ENCODE measurements at regions not wholly inside any gene's neighbourhood (a gene's known extent, or its start where the extent isn't known, plus 50 kb on each side); places are given as distances from the start of the nearest gene placed in this dataset.

DNA sequence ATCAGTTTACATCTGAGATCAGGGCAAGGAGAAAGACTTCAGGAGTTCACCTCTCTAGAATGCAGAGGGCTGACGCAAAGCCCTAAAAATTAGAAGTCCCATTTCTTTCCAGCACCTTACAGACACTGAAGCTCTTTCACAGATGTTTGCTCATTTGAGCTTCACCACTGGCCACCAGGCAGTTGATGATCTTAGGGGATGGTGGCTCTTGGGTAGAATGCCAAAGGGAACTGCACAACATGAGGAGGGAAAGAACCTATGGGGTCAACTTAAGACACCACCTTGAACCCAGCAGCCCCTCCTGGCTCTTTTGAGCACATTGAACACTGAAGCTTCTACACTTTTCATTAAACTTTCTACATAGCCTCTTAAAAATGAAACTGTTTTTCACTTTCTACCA is 390.3 kb upstream of the CELF2 start:
- no peak overlapping the region for H3K27ac ChIP-seq
- H3K9me3 ChIP-seq (replicated peaks) = no peaks in the 10 kb centered on the region
- H3K4me1 ChIP-seq = 0 out of 2 replicates have a peak, but pooled peaks cover 3% of the 10 kb centered on the region
- DNase-seq = no peak
- H3K27me3 ChIP-seq = no peaks in the 10 kb centered on the region
- no peaks in the 10 kb centered on the region for H3K36me3 ChIP-seq
- no peak overlapping the region for H3K4me3 ChIP-seq

- H3K9me3 ChIP-seq (replicated peaks) = no peaks in the 10 kb centered on the region
- no peaks in the 10 kb centered on the region for H3K27me3 ChIP-seq
- H3K4me3 ChIP-seq = no peak overlapping the region
- no peak for DNase-seq
- H3K4me1 ChIP-seq = 0 out of 2 replicates have a peak, but pooled peaks cover 3% of the 10 kb centered on the region
- H3K36me3 ChIP-seq = no peaks in the 10 kb centered on the region
- no peak overlapping the region for H3K27ac ChIP-seq
These were observed 388.2 kb upstream of the CELF2 start for GRCh38 chr10:10629512-10629911.

DNA sequence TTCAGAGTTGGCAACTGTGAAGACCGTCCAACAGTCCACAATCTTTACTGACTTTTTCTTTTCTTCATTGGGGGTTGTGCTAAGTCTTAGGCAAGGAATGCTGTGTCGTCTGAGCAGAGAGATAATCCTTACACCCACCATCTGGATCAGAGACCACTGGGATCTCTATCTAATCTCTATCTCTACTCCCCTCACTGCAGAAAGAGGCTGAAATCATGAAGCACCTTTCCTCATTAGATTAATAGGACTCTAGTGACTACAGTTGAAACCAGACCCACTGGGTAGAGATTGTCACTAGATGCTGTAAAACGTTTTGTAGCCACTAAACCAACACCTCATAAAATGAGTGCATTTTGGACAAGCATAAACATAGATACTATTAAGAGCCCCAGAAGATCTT is 387.4 kb upstream of the CELF2 start:
- Histone ChIP-seq H3K27me3 (no peaks in the 10 kb centered on the region), H3K9me3 (replicated peaks) (no peaks in the 10 kb centered on the region), H3K4me3 (no peak overlapping the region)

GRCh38 chr10:10630782-10631181 is 386.9 kb upstream of the CELF2 start:
- Histone ChIP-seq H3K36me3 (no peaks in the 10 kb centered on the region), H3K27ac (no peak overlapping the region), H3K9me3 (replicated peaks) (no peaks in the 10 kb centered on the region), H3K4me3 (no peak overlapping the region), H3K4me1 (0 out of 2 replicates have a peak, but pooled peaks cover 3% of the 10 kb centered on the region), H3K27me3 (no peaks in the 10 kb centered on the region)
- DNase-seq = no peak

More for the DNA sequence above, 387.4 kb upstream of the CELF2 start:
- H3K27ac ChIP-seq = no peak overlapping the region
- DNase-seq = no peak
- H3K4me1 ChIP-seq = 0 out of 2 replicates have a peak, but pooled peaks cover 3% of the 10 kb centered on the region
- H3K36me3 ChIP-seq = no peaks in the 10 kb centered on the region

DNA sequence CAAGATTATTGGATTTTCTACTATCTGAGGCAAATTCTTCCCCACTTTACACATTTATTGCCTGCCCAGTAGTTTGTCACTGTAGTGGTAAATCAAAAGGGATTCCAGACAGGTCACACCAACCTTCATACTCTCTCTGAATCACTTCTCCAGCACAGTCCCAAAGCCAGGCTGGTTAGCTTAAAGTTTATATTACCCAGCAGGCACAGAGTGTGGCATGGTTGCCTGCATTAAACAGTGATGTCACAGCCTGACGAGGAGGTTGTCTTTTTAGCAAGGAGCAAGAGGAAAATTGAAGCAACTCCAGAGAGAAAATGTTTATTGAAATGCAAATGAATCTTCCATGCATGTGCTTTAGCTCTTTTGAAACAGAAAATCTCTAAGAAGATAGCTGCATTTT is 375.5 kb upstream of the CELF2 start:
- no peak for DNase-seq
- Histone ChIP-seq H3K27me3 (no peaks in the 10 kb centered on the region), H3K27ac (no peak overlapping the region), H3K9me3 (replicated peaks) (no peaks in the 10 kb centered on the region), H3K4me1 (peaks cover 39% of the 10 kb centered on the region), H3K36me3 (no peaks in the 10 kb centered on the region), H3K4me3 (no peak overlapping the region)

GRCh38 chr10:10642751-10643150 is 374.9 kb upstream of the CELF2 start:
- Histone ChIP-seq H3K27ac (no peak overlapping the region), H3K27me3 (no peaks in the 10 kb centered on the region), H3K9me3 (replicated peaks) (no peaks in the 10 kb centered on the region), H3K4me3 (no peak overlapping the region), H3K4me1 (peaks cover 39% of the 10 kb centered on the region), H3K36me3 (no peaks in the 10 kb centered on the region)
- DNase-seq = peak; percentile 24 to 39

- H3K4me3 ChIP-seq = peak overlapping the region; percentile 20
- H3K9me3 ChIP-seq (replicated peaks) = no peaks in the 10 kb centered on the region; the same call in 1 of the 2 replicates
- H3K36me3 ChIP-seq = no peaks in the 10 kb centered on the region
- no peaks in the 10 kb centered on the region for H3K27me3 ChIP-seq
- H3K4me1 ChIP-seq = peaks cover 39% of the 10 kb centered on the region
- H3K27ac ChIP-seq = peak overlapping the region; percentile 91
- no peak for DNase-seq
These were observed 373.5 kb upstream of the CELF2 start for GRCh38 chr10:10644008-10644646.

DNA sequence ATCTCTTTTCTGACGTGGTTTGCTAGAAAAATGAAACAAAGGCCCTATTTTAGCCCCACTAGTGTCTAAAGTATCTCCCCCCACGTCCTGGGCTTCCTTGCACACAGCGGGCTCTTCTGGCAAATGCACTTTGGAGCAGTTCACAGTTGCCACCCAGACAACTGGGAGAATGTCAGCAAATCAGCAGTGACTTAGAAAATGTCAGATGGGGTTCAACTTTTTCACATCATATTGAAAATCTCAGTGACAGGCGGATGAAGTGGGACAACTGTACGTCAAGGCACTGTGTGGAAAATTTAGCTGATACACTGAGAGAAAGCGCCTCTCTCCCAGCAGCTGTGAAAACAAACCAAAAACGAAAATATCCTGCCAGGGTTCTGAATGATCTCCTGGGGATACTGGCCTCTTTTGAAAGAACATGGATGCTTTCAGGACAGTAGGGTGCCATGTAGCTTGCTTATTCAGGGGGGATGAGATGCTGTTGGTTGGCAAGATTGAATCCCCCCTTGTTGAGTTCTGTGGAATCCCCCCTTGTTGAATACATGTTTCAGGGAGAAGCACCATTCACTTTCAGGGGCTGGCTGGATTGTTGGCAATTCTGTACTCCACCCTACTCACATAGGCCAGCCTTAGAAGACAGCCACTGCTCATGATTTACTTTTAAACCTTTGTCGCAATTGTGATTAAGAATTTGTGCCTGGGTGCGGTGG is 372.8 kb upstream of the CELF2 start:
- Histone ChIP-seq H3K27ac (peak overlapping the region; percentile 91), H3K4me1 (peaks cover 39% of the 10 kb centered on the region), H3K36me3 (no peaks in the 10 kb centered on the region), H3K9me3 (replicated peaks) (no peaks in the 10 kb centered on the region; the same call in 1 of the 2 replicates), H3K4me3 (peak overlapping the region; percentile 20), H3K27me3 (no peaks in the 10 kb centered on the region)
- DNase-seq = peak; percentile 81 to 93

DNA sequence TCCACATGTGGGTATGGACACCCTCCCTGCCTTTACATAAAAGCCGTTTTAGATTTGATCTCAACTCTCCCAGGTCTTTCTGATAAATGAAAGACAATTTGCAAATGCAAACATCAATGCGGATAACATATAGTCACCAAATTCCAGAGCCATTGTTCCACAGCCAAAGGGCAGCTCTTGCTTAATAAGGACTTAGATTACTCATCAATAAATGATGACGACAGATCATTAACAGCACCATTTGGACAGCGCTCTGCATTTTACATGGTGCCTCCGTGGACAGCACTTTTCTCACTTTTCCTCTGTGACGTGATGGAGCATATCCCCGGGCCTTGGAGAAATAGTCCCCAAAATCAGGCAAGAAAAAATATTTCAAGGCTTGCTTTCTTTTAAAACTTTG is 370.3 kb upstream of the CELF2 start:
- Histone ChIP-seq H3K36me3 (no peaks in the 10 kb centered on the region), H3K4me3 (no peak overlapping the region), H3K27me3 (no peaks in the 10 kb centered on the region), H3K27ac (no peak overlapping the region), H3K4me1 (peaks cover 39% of the 10 kb centered on the region), H3K9me3 (replicated peaks) (no peaks in the 10 kb centered on the region; the same call in 1 of the 2 replicates)
- DNase-seq = no peak

- Histone ChIP-seq H3K27me3 (no peaks in the 10 kb centered on the region), H3K9me3 (replicated peaks) (no peaks in the 10 kb centered on the region), H3K4me3 (no peak overlapping the region), H3K27ac (no peak overlapping the region), H3K4me1 (peaks cover 13% of the 10 kb centered on the region; the same call in 1 of the 2 replicates), H3K36me3 (no peaks in the 10 kb centered on the region)
- no peak for DNase-seq
These were observed 360.4 kb upstream of the CELF2 start for GRCh38 chr10:10657139-10657760.

- Histone ChIP-seq H3K4me1 (peaks cover 21% of the 10 kb centered on the region), H3K27ac (no peak overlapping the region), H3K27me3 (no peaks in the 10 kb centered on the region), H3K9me3 (replicated peaks) (no peaks in the 10 kb centered on the region), H3K4me3 (no peak overlapping the region), H3K36me3 (no peaks in the 10 kb centered on the region)
- DNase-seq = no peak
These were observed 359.4 kb upstream of the CELF2 start for GRCh38 chr10:10658172-10658785.

GRCh38 chr10:10660054-10660453 is 357.6 kb upstream of the CELF2 start:
- H3K27ac ChIP-seq = no peak overlapping the region
- H3K4me1 ChIP-seq = peaks cover 27% of the 10 kb centered on the region
- no peaks in the 10 kb centered on the region for H3K9me3 ChIP-seq (replicated peaks)
- H3K27me3 ChIP-seq = no peaks in the 10 kb centered on the region
- no peak for DNase-seq
- H3K36me3 ChIP-seq = no peaks in the 10 kb centered on the region
- H3K4me3 ChIP-seq = no peak overlapping the region

DNA sequence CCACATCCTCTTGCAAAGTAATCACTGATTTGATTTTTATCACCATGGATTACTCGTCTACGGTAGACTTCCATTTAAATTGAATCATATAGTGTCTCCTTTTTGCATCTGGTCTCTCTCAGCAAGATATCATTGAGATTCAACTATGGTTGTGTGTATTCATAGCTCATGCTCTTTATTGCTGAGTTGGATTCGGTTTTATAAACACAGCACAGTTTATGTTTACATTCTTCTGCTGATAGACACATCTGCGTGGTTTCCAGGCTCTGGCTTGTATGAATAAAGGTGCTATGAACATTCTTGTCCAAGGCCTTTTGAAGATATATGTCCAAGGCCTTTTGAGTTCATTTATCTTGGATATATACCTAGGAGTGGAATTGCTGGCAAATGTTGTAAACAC is 356.5 kb upstream of the CELF2 start:
- Histone ChIP-seq H3K27me3 (no peaks in the 10 kb centered on the region), H3K9me3 (replicated peaks) (no peaks in the 10 kb centered on the region), H3K4me3 (no peak overlapping the region), H3K27ac (no peak overlapping the region), H3K4me1 (peaks cover 27% of the 10 kb centered on the region), H3K36me3 (no peaks in the 10 kb centered on the region)
- DNase-seq = no peak

- no peaks in the 10 kb centered on the region for H3K36me3 ChIP-seq
These were observed 354.8 kb upstream of the CELF2 start for GRCh38 chr10:10662716-10663408.

More at GRCh38 chr10:10662716-10663408, 354.8 kb upstream of the CELF2 start:
- peak overlapping the region; percentile 75 for H3K27ac ChIP-seq
- peaks cover 27% of the 10 kb centered on the region for H3K4me1 ChIP-seq
- no peaks in the 10 kb centered on the region for H3K9me3 ChIP-seq (replicated peaks)
- peak overlapping the region; percentile 15 for H3K4me3 ChIP-seq
- H3K27me3 ChIP-seq = no peaks in the 10 kb centered on the region
- peak; percentile 22 to 72 for DNase-seq

Data from SJCRH30 (cell line).